Heart right ventricle (tissue), 16 donors: ENCODE measurements at regions not wholly inside any gene's neighbourhood (a gene's known extent, or its start where the extent isn't known, plus 50 kb on each side); places are given as distances from the start of the nearest gene placed in this dataset.

Experiments
- ATAC-seq, 8 donors: fragments of 200-7000 bp; cut with Tn5 transposase; one replicate each; pipeline ENCODE4 v1.9.1; 2020; ENCODE audit warnings: mild to moderate bottlenecking in 8 of 8, moderate library complexity in 8 of 8, moderate number of reproducible peaks in 1 of 8
- DNase-seq, 2 donors: peaks; one replicate each; pipeline ENCODE4 v3.0.0-alpha.2; 2020
- H3K27ac ChIP-seq, 10 donors: fragments of 200-600 bp; sonication (generic) in 2 of 10; one replicate each; pipeline versions ENCODE4 v1.5.0 to v1.8.0; 2020 to 2022; ENCODE audit warnings: mild to moderate bottlenecking in 3 of 10
- H3K27me3 ChIP-seq, 7 donors: fragments of 200-600 bp; one replicate each; pipeline ENCODE4 v1.8.0; 2021 to 2022; ENCODE audit warnings: mild to moderate bottlenecking in 2 of 7
- H3K36me3 ChIP-seq, 9 donors: fragments of 200-600 bp; sonication (generic) in 1 of 9; one replicate each; pipeline versions ENCODE4 v1.5.0 to v1.8.0; 2020 to 2022; ENCODE audit warnings: mild to moderate bottlenecking in 2 of 9
- H3K4me1 ChIP-seq, 9 donors: fragments of 200-600 bp; sonication (generic) in 1 of 9; one replicate each; pipeline versions ENCODE4 v1.5.0 to v1.8.0; 2020 to 2022; ENCODE audit warnings: mild to moderate bottlenecking in 4 of 9
- H3K4me3 ChIP-seq, 10 donors: fragments of 200-600 bp; sonication (generic) in 2 of 10; one replicate each; pipeline versions ENCODE4 v1.5.0 to v1.8.0; 2020 to 2022; ENCODE audit warnings: mild to moderate bottlenecking in 7 of 10, moderate library complexity in 2 of 10
- H3K9me3 ChIP-seq, 11 donors: fragments of 200-600 bp in 10 of 11; sonication (generic) in 2 of 11; one replicate each; pipeline versions ENCODE4 v1.5.0 to v1.8.0; 2013 to 2022; ENCODE audit warnings: mild to moderate bottlenecking in 2 of 11, control low read depth in 1 of 11, moderate library complexity in 1 of 11
- WGBS, 2 donors: extraction: QIAGEN DNeasy Blood & Tissue Kit; methylation state at CpG; one replicate each; pipeline ENCODE4 v1.1.7; 2013; ENCODE audit warnings: inconsistent platforms in 1 of 2; 5-methylcytosine and 5-hydroxymethylcytosine counted together
- intact Hi-C, 10 donors: fragments of 100-400 bp; cut with DNase I; formaldehyde crosslinking; loops; one replicate each; pipeline versions ENCODE4 v1.11.1 to v1.14.2; 2022
- TF ChIP-seq, protein P1 (sequence below), 9 donors: fragments of 200-600 bp; sonication (generic) in 2 of 9; IDR thresholded peaks; one replicate each; pipeline versions ENCODE4 v1.5.0 to v1.8.0; 2021 to 2022; ENCODE audit warnings: antibody characterized with exemption in 9 of 9, mild to moderate bottlenecking in 5 of 9, moderate library complexity in 1 of 9
- donor health status: Arrhythmogenic right ventricular cardiomyopathy.
- donor health status: ischemic (EF 13 %, LVEDD 7.1; RV severe dilation, severe dysfunction).
- donor health status: healthy with polysubstance abuse.
- donor health status: DM: no; HTN: yes; CAD: no.
- donor health status: DM: no; HTN: no; CAD: no.
- donor health status: ischemic (EF 25% LVEDD 6.9; RV normal size, moderate dysfunction).
- donor health status: ischemic (EF 25% LVEDD 5.7; RV mildly dilated, moderate dysfunction).
- donor health status: healthy.
- donor health status: DM: yes; HTN: yes; CAD: no.
- donor health status: Ischemic cardiomyopathy.
- donor health status: ischemic (EF 35%, LVEDD 5.7; RV mildly dilated, moderate dysfunction).
- donor health status: nonischemic (EF 11% LVEDD 7.7; RV severe dilation, severe dysfunction).
- donor health status: DM: yes; HTN: yes; CAD: no.
- donor health status: PGD.
- donor health status: ischemic (EF 29% LVEDD 5.4; RV normal size, mild dysfunction).
- donor health status: nonischemic (EF 23%, LVEDD 6.1; RV moderate dilation, normal function).

DNA sequence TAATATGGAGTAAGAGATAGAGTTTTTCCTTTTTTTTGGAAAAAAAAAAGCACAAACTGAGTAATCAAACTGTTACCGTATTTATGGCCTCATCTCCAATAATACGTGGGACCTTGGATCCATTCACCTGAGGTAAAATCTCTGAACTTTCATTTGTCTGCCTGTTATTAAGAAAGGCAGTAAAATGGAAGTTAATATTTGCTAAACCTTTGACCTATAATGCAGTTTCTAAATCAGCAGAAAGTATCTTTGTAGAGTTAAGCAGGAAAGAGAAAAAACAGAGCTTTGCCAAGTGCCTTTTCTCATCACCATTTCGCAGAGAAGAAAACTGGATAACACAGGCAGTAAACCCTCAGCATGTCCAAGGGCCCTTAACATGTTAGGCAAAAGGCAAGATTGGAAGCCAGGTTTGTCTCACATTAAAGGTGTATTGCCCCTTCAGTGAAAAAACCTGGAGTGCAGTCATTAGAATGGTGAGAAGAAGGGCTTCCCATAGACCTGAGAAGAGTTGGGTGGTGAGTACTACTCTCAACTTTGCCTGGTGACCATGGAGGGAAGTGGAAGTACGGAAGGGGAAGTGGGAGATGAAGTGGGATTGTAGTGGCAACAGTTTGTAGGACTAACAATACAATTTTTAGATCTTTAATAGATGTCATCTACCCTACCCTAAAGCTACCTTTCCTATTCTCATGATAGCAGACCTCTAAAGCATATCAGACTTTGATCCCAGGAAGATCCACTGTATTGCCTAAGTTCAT lies 65.4 kb upstream of the GRAMD2B start:
- Histone ChIP-seq H3K9me3 (no peaks in the 10 kb centered on the region), H3K36me3 (no peaks in the 10 kb centered on the region), H3K4me1 (peaks cover 0 to 11% (median 5%) of the 10 kb centered on the region in 9 donors), H3K27ac (no peak overlapping the region), H3K4me3 (no peak overlapping the region), H3K27me3 (no peaks in the 10 kb centered on the region)
- WGBS, 2 donors = 72 to 92% methylated on average over 4 of the region's 4 CpGs
- intact Hi-C loops = loop anchor here in 3 of 10 donors (5.0 kb wide), 2 partner anchors 130 to 135 kb away; no protein-coding TSS in a partner anchor
- ATAC-seq = no peak
- DNase-seq = no peak
- TF ChIP-seq, protein P1, sequence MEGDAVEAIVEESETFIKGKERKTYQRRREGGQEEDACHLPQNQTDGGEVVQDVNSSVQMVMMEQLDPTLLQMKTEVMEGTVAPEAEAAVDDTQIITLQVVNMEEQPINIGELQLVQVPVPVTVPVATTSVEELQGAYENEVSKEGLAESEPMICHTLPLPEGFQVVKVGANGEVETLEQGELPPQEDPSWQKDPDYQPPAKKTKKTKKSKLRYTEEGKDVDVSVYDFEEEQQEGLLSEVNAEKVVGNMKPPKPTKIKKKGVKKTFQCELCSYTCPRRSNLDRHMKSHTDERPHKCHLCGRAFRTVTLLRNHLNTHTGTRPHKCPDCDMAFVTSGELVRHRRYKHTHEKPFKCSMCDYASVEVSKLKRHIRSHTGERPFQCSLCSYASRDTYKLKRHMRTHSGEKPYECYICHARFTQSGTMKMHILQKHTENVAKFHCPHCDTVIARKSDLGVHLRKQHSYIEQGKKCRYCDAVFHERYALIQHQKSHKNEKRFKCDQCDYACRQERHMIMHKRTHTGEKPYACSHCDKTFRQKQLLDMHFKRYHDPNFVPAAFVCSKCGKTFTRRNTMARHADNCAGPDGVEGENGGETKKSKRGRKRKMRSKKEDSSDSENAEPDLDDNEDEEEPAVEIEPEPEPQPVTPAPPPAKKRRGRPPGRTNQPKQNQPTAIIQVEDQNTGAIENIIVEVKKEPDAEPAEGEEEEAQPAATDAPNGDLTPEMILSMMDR (IDR thresholded peaks at IDR 0.05) = no peak

DNA sequence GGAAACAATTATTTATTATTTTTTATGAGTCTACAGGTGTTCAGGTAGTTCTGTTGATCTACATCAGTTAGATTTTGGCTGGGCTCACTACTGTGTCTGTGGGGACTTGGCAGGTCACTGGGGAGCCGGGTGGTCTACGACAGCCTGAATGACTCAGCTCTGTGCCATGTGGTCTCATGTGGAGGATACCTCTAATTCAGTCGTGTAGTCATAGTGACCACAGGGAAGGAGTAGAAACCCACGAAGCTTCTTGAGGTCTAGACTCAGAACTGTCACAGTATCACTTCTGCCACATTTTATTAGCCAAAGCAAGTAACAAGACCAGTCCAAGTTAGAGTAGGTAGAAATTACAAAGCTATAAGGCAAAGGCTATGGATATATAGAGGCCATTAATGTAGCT lies 64.7 kb upstream of the GRAMD2B start:
- Histone ChIP-seq H3K9me3 (no peaks in the 10 kb centered on the region), H3K4me3 (no peak overlapping the region), H3K27me3 (no peaks in the 10 kb centered on the region), H3K36me3 (no peaks in the 10 kb centered on the region), H3K4me1 (peaks cover 0 to 11% (median 5%) of the 10 kb centered on the region in 9 donors), H3K27ac (no peak overlapping the region)
- ATAC-seq (no peak), DNase-seq (no peak)
- TF ChIP-seq, protein P1 (IDR thresholded peaks at IDR 0.05) = no peak
- intact Hi-C loops = loop anchor here in 3 of 10 donors (5.0 kb wide), 2 partner anchors 129 to 134 kb away; no protein-coding TSS in a partner anchor
- 75 to 82% methylated on average over 4 of the region's 4 CpGs for WGBS, 2 donors

DNA sequence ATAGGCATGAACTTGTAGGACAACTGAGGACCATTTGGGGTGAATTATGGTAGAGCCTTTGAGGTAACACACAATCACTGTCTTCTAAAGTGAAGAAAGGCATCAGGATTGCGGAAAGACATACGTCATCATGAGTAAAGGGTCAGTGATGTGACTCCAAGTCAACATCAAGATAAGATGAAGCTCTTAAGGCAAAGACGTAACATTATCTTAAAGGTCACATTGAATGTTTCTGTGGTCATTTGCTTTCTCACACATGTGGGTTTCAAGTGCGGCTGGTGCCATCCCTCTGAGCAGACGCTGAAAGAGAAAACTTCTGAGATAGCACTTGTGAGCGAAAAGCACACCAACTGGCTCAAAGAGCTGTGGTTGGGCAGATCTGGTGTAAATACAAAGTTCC lies 63.3 kb upstream of the GRAMD2B start:
- no peak overlapping the region for H3K4me3 ChIP-seq
- no peaks in the 10 kb centered on the region for H3K36me3 ChIP-seq
- ATAC-seq (no peak), DNase-seq (no peak)
- no peak overlapping the region for H3K27ac ChIP-seq
- no peaks in the 10 kb centered on the region for H3K27me3 ChIP-seq
- intact Hi-C loops = loop anchor here in 4 of 10 donors (5.0 to 10.0 kb wide), 3 partner anchors 65 to 132 kb away; partner anchors contain the start of gene GRAMD2B (in 1 of the 4)
- TF ChIP-seq, protein P1 (IDR thresholded peaks at IDR 0.05) = no peak
- 86 to 88% methylated on average over 6 of the region's 6 CpGs for WGBS, 2 donors
- no peaks in the 10 kb centered on the region for H3K9me3 ChIP-seq
- peaks cover 0 to 3% (median 0%) of the 10 kb centered on the region in 9 donors for H3K4me1 ChIP-seq

DNA sequence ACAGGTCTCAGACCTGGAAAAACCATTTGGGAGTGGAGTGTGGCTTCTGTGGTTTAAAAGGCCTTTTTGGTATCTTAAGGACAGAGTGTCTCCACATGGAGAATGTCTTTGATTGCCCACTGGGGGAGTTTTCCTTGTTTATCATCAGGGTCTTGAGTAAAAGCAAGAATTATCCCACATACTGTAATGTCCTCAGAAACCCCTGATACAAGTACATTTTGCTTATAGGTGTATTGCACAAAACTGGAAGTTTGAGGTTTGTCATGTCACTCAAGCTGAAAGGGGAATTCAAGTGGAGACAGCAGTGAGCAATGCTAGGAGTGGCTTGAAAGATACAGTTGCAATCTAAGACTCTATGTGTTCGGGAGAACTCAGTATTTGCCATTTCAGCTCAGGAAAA lies 62.7 kb upstream of the GRAMD2B start:
- intact Hi-C loops = loop anchor here in 1 of 10 donors (10.0 kb wide), 1 partner anchor 64 kb away; the partner anchor contains the start of gene GRAMD2B
- no peak for DNase-seq
- H3K27ac ChIP-seq = no peak overlapping the region
- no peaks in the 10 kb centered on the region for H3K36me3 ChIP-seq
- TF ChIP-seq, protein P1 (IDR thresholded peaks at IDR 0.05) = no peak
- peaks cover 0 to 1% (median 0%) of the 10 kb centered on the region in 9 donors for H3K4me1 ChIP-seq
- 76 to 91% methylated on average over 1 of the region's 1 CpG for WGBS, 2 donors
- no peak overlapping the region for H3K4me3 ChIP-seq
- H3K9me3 ChIP-seq = no peaks in the 10 kb centered on the region
- no peaks in the 10 kb centered on the region for H3K27me3 ChIP-seq
- ATAC-seq = no peak
